Cerebellar cortex (tissue), 1 donor: ENCODE measurements at regions not wholly inside any gene's neighbourhood (a gene's known extent, or its start where the extent isn't known, plus 50 kb on each side); places are given as distances from the start of the nearest gene placed in this dataset.
"Not testable (repeated sequence)": the region's sequence is repeated elsewhere in the genome, so short reads cannot be mapped to it uniquely, and the experiment has no call there.

Experiments used
- DNase-seq: peaks from one replicate; pipeline ENCODE4 v3.0.0-alpha.2; 2015; ENCODE audit warnings: low spot score

DNA sequence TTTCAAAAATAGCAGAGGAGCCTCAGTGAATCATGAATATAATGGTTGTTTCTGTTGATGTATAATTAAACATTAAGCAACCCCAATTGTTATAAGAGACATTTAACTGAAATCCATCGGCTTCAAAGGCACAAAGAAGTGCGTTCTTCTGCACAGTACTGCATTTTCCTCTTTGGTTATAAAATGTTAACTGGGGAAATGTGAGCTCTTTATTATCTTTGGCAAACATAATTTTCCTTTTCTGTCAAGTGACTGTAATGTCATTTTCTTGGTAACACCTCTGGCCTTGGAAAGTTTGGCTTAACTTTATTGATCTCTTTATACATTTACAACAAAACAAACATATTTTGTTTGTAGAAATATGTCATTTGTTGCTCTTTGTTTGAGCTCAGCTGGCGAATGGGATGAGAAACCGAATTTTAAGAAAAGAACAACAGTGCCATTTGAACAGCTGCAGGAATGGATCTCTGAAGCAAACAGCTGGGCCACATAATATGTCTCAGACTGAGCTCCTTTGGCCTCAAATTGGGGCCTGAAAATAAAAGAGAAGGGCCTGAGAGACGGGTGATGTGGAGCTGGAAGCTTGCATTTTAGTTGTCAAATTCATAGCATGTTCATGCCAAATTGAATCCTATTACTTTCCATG, 427.0 kb upstream of the SPTLC3 start:
- DNase-seq, result no peak

DNA sequence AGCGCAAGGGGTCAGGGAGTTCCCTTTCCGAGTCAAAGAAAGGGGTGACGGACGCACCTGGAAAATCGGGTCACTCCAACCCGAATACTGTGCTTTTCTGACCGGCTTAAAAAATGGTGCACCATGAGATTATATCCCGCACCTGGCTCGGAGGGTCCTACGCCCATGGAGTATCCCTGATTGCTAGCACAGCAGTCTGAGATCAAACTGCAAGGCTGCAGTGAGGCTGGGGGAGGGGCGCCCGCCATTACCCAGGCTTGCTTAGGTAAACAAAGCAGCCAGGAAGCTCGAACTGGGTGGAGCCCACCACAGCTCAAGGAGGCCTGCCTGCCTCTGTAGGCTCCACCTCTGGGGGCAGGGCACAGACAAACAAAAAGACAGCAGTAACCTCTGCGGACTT, 426.1 kb upstream of the SPTLC3 start:
- not testable (repeated sequence) for DNase-seq

DNA sequence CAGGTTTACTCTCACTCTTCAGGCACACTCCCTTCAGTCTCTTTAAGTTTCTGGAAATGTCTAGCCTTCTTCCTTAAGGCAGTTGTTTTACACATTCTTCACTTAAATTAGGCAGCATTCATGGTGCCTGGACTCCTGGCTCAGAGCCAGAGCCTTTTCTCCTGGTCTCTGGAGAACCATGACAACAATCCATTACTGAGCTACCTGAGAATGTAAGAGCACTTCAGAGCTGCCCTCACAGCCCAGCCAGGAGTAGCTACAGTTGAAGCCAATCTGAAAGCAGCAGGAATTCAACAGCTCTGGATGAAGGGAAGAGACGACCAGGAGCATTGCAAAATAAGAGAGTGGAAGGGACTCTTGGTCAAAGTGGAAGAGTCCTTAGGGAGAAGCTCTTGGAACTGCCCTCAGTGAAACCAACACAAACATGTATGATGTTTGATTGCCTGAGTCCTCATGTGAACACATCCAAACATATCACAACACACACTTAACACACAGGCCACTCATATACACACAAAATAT, 416.8 kb upstream of the SPTLC3 start:
- DNase-seq, result no peak

DNA sequence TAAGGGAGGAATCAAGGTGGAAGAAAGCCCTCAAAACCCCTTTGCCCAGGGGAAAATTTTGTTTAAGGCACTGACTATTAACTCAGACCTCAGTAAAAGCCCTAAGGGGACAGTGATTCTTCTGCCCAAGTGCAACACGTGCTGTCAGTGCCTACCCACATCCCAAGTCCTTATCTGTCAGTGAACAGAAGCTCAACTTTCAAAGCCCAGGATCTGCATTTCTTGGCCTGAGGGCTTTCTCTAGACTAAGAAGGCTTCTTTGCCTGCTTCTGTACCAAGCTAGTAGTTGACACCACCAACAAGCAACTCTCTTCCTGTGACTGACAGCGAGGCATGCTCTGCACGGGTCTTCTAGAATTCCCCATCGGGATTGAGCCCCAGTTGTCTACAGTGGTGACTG, 416.0 kb upstream of the SPTLC3 start:
- DNase-seq, result no peak

DNA sequence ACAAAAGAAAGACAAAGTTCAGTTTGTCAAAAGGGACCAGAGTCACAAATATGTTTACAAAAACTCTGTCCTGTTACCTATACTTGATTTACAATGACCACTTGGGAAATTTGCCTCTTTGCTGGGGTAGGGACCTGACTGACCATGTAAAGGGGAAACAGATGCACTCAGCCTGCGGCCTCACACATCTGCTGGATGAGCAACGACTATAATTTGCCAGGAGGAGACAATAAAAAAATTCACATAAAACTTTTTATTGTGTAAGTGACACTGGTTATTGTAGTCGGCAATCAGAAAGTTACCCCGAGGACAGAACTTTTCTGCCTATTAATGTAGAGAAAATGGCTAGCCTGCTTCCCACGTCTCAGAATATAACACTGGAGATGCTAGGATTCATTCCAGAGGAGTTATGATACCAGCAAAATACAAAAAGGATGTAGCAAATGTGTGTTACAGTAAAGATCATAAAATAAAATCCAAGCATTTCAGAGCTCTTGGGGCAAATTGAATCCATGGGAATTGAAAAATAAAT, 415.4 kb upstream of the SPTLC3 start:
- DNase-seq, result no peak

DNA sequence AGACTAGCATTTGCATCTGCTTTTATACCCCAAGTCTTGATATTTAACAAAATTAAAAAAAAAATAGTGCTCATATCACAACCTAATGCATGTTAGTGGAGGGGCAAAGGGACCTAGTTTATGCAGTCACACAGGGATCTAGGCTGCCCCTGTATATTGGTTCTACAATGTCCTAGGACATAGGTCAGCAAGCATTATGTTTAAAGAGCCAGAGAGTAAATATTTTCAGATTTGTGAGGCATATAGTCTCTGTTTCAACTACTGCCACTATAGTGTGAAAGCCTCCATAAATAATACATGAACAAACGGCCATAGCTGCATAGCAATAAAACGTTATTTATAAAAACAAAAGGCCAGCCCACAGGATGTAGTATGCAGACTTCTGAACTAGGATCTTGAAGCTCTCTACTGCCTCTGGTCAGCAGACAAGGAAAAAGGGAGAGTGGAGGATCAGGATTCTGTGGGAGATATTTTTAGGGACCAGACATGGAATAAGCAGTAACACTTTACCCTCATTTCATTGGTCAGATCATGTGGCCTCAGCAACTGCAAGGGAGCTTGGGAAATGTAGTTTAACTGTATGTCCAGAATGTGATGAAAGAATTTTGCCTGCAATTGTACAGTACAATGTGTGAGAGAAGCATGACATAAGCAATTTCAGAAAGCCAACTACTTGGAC, 414.2 kb upstream of the SPTLC3 start:
- DNase-seq, result peak; percentile 1

DNA sequence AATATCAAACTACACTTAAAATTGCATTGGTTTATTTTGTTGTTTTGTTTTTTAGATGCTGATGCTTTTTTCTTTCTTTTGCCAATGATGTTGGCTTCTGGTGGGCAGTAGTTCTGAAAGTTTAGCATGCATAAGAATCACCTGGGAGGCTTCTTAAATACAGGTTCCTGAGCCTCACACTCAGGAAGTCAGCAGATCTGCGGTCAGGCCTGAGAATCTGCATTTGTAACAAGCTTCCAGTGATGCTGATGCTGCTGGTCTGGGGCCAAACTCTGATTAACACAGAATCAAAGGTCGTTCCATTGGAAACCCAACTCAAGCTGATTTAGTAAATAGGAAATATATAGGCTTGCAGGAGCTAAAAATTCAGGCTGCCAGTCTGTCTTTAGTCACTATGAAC, 412.9 kb upstream of the SPTLC3 start:
- no peak for DNase-seq

DNA sequence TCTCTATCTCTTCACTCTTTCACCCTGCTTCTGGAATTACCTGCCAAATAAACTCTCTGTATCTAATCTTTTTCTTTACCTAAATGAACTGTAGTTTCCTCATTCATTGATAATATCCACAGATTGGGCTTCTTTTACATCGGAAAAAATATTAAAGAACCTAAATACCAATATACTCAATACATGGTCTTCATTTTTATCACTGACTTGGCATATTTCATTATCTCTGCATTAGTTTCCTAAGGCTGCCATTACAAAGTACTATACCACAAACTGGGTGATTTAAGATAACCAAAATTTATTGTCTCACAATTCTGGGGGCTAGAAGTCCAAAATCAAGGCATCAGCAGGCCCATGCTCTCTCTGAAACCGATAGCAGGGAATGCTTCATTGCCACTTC, 411.9 kb upstream of the SPTLC3 start:
- DNase-seq, result no peak

DNA sequence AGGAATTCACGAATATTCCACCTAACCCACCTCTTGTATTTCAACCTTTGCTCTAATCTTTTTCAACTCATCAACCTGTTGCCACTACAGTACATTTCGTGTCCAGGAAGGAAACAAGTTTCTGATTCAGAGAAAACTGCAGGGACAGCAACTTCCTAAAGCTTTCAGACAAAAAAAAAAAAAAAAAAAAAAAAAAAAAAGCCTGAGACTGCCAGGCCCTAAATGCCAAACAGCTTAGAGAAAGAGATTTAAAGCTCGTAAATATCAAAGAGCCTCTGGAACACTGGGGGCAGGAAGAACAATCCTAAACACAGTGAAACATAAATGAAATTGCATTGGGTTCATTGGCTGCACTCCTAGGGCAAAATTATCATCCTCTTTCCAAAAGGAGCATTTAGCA, 411.2 kb upstream of the SPTLC3 start:
- DNase-seq, result no peak

DNA sequence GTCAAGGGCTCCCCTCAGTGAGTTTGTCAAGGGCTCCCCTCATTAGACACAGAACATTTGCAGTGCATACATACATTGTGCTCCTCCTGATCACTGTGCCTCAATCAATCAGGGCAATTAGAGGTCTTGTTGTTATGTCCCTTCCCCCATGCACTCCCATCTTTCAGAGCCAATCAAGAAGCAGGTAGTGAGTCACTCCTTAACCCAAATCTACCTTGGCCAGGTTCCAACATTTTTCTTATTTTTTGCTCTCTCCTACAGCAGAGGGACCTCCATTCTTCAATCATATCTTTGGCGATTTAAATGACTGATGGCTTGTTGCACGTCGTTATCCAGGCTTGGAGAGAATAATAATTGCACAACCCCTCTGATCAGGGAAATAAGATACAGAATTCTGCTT, 409.9 kb upstream of the SPTLC3 start:
- DNase-seq, result no peak

DNA sequence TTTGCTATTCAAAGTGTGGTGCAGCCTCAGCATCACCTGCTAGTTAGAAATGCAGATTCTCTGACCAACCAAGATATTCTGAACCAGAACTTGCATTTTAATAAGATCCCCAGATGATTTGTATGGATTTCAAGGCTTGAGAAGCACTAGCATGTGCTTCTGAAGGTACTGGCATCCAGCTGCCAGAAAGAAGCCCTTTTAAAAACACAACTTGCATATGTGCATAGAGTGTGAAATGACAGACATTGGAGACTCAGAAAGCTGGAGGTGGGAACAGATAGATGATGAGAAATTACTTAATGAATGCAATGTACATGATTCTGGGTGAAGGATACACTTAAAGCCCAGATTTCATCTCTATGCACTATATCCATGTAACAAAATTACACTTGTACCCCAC, 409.3 kb upstream of the SPTLC3 start:
- DNase-seq, result no peak

DNA sequence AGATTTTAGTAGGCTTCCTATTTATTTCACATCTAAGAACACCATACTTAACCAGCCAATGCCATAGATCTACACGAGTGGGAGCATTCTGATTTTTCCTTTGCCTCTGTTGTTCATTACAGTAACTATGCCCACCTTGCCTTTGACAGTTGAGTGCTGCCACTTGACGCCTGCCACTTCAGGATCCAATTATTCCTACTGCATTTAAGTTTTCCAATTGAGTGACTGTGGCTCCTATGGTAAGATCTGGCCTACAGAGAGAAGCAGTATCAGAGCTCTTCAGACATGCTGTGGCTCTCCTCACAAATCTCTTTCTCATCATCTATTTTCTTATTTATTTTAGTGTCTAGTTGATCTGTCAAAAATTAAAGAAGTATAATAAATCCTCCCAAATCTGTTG, 403.0 kb upstream of the SPTLC3 start:
- no peak for DNase-seq

DNA sequence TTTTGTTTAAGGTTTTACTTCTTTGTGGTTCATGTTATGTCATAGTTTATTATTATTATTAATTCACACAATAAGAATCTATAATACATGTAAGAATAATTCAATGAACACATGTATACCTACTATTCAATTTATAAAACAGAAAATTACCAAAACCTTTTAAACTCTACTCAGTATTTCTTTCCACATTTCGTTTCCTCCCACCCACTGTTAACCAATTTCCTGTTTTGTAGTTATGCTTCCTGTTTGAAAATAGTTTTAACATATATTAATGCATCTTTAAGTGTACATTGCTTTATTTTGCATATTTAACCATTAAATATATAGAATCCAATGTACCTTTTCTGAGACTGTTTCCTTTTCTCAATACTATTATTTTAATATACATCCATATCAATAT, 397.9 kb upstream of the SPTLC3 start:
- DNase-seq, result no peak

DNA sequence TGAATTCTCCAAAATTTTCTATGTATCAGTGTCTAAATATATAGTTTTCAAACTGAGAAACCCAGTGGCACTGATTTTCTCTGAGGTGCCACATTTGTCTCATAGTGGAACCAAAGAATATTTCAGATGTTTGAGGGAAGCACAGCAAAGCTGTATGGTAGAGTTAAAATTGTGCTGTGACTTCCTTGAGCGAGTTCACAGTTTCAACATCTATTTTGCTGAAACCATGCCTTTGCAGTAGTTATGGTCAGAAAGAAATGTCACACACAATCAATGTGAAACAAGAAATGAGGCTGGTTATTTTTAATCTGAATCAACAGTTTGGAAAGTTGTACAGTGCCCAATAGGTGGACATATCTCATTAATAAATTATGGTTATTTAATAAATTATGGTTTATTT, 394.0 kb upstream of the SPTLC3 start:
- no peak for DNase-seq

DNA sequence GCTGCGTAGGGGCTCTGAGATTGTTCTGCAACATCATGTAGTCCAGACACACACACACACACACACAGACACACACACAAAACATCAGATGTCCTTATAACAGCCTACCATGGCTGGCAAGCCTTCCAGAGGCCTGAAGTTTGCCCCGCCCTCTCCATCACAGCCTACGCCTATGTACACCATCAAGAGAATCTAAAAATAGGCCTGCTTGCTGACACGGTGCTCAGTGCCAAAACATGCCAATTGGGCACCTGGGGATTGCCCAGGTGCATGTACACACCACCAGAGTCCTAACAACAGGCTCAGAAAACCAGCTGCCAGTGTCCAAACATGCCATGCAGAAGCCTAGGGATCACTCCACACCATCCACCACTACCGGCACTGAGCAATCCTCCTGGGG, 391.7 kb upstream of the SPTLC3 start:
- no peak for DNase-seq

DNA sequence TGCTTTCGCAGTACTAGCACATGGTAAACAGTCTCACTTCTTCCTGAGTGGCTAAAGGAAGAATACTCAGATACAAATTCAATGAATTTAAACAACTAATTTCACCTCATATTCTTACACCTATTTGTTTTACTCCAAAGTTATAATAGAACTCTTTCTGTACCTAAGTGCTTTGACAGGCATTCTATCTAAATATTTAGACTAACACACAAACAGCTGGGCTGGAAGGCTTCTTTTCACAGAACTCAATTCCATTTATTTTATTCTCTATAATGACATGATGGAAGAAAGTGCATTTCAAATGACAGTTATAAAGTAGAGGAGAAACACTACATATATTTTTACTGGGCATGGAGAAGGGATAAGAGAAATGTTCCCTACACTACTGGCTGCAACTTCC, 384.9 kb upstream of the SPTLC3 start:
- DNase-seq, result no peak

DNA sequence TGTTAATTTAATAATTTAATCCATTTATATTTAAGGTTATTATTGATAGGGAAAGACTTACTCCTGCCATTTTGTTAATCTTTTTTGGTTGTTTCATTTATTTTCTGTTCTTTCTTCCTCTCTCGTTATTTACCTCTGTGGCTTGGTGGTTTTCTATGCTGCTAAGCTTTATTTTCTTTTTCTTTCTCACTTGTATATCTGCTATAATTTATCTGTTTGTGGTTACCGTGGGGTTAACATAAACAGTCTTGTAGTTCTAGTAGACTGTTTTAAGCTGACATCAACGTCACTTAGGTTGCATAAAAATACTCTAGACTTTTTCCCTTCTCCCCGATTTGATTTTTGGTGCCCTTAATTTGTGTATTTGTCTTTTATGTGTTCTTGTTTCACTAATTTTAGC, 381.3 kb upstream of the SPTLC3 start:
- no peak for DNase-seq

DNA sequence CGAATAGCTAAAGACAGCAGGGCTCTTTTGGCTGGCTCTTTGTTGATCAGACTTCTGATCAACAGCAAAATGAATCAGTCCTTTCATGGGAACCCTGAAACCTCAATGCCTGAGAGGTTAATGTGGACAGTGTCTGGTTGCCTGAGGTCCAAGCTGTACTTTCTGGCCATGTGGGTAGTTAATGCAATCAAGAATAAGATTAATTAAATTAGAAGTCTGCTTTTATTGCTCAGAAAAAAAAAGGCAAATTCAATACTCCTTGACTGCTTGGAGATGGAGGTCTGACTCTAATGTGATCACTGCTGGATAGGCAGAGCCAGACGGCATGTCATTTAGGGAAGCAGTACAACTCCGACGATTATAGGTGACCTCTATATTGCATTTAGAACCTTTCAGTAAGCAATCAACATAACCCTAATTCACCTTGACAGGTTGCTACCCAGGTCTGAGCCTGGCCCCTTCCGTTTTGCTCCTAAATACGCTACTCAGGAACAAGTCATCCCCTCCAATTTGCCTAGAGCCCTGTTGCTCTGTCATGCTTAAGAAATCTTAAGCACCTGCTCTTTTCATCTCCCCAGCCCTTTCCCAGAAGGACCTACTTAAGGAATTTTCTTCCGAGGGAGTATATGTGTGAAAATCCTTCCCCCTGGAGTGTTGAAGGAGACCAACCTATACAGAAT, 370.0 kb upstream of the SPTLC3 start:
- no peak for DNase-seq

DNA sequence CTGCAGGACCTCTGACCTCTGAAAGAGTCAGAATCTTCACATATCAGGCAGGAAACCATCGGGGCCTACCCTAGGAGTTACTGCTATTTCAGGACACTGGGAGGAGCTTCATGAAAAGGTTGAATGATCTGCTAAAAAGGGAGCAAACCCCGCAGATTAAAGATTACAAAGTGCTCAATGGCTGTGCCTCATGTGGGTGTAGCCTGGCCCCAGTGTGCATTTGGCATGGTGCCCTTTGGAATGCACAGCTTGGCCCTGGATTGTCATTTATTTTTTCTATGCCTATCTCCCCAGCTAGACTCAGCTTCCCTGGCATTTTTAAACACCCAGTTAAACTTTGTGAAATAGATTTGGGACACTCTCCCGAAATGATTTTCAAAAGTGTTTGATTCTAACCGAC, 368.5 kb upstream of the SPTLC3 start:
- DNase-seq, result peak; percentile 3

DNA sequence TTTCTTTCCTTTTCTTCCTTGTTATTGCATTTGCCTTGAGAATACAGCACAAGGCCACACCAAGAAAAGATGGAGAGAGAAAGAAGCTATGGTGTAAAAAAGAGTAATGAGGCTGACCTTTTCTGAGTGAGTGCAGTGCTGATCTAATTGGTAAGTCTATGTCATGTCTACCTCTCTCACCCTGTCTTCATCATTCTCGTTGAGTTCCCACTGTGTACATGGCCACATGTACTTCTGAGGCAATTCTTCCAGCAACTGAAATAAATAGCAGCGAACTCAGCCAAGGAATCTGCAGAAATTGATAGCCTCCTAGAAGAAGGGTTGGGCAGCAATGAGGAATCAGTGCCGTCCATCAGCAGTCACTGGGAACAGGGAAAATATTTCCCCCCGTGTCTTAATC, 367.2 kb upstream of the SPTLC3 start:
- DNase-seq, result no peak

DNA sequence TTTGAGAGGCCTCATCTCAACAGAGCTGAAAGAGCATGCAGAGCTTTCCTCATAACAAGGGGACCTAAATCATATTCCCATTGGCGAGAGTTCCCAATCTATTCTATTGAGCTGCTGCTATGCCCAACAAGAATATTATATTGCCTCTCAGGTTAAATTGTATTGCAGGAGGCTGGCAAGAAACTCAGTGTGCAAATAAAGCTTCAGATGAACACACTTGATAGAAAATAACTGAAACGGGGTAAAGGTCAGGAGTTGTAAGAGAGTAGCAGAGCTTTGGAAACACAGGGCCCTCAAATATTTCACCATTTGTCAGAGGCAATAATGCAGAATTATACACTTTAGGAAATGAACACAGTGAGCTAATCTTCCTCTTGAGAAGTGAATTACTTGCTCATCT, 364.3 kb upstream of the SPTLC3 start:
- no peak for DNase-seq

DNA sequence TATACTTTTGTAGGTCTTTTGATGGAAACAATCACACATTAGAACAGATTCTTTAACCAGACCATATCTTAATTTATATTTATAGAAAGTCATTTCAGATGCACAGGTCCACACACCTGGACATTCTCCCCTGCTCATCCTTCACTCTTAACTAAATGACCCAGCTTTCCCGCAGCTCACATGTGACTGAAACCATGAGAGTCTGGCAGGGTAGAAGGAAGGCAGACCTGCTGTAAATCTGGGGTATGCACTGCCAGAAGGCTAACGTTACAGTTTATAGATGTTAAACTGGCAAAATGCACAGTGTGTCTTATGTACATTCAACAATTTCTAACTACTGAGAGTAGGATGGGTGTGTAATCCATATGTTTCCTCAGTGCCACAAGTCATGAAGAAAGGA, 359.5 kb upstream of the SPTLC3 start:
- no peak for DNase-seq

DNA sequence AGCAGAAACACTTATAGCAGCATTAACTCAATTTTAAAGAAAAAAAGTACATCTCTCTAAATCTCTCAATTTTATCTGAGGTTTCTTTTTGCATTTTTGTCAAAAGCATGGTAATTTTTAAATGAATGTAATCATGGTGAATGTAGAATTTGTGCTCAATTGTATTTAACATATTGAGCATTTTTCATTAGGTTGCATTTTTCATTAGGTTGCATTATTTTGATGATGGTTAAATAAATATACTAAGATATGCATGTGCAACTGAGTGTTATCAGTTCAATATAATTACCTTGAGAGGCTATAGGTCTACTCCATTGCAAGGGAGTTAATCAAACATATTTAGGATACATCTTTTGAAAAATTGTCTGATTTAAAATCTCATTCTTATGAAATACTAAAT, 355.1 kb upstream of the SPTLC3 start:
- DNase-seq, result no peak
